Stimulated activated CD4-positive, alpha-beta T cell treated with anti-CD3 and anti-CD28 coated beads, Interleukin-15, amount 100 ng/mL, for 24 hours (primary cell): ENCODE measurements at regions not wholly inside any gene's neighbourhood (a gene's known extent, or its start where the extent isn't known, plus 50 kb on each side); places are given as distances from the start of the nearest gene placed in this dataset.
"Not testable (repeated sequence)": the region's sequence is repeated elsewhere in the genome, so short reads cannot be mapped to it uniquely, and the experiment has no call there.

Experiments used
- DNase-seq: peaks from one replicate; pipeline ENCODE4 v3.0.0-alpha.2; 2020

DNA sequence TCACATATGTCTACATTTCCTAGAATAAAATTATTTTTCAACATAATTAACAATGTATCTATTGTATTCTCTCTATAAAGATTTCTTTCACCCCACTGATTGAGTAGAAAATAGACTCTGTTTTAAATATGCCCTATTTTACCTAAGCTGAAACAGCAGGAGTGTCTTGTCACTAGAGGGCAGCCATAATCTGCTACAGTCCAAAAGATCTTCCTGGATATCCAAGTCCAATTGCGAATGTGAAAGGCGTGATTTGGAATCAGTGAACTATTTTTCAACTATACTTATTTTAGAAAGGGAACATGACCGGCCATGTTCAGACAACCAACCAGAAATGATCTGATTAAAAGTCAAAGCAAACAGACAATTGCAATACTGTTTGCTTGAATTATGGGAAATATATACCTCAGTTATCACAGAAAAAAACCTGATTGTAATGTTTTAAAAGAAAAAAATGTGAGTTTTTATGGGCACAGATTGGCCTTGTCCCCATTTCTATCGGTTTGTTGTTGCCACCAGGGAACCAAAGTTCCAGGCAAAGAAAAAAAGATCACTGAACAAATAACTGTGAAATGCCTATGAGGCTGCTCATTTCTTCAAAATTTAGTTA lies 1211.0 kb upstream of the ADGRL4 start:
- no peak for DNase-seq

DNA sequence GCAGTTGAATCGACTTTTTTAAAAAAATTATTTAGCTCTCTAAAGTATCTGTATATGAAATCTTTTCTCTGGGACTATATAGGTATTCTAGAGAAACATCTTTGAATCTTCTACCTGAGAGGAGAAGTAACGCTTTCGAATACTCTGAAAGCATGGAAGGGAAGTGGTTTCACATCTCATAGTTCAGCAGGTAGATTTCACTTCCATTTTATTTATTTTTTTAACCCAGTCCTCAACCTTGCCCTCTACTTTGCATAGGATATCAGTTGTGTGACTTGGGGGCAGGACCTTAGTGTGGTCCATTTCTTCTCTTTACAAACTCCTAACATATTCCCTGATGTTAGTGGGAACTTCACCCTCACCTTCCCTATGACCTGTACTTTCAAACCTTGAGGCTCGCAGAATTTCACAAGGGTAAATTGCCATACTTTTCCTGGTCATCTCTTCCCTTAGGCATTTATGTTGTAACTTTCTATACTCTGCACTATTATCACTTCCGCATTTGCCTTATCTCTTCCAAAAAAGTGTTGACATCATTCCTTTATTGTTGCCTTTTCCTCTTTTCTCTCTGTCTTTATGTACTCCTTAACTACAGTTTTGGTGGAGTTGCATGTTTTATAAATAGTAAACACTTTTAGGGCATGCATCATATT lies 1208.5 kb upstream of the ADGRL4 start:
- no peak for DNase-seq

GRCh38 chr1:80212948-80213347 lies 1206.4 kb upstream of the ADGRL4 start:
- no peak for DNase-seq

DNA sequence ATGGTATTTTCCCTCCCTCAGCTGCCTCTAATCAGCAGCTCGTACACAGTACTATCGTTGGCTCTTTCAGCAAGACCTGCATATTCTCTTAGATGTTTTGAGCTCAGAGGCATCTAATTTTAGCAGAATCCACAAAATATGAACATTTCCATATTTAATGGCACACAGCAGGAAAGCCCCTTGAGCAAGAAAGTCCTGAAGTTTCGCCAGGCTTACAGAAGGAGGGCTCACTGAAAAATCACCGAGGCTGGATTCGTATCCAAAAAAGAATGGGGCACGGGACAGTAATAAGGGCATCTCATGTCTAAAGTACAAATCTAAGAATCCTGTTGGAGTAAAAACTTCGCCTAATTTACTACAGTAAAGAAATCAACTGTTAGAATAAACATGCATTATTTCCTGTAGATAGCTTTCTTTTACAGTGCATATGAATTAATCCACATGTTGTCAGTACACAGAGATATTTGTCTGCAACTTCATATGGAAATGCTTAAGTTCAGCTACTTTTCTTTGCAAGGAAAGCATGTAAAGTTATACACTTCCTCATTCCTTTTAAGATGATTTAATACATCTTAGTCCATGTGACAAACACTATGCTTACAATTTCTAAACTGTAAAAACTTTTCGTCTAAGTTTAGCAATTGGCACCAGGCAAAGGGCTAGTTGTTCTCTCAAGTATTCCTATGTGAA lies 1205.3 kb upstream of the ADGRL4 start:
- DNase-seq: no peak

DNA sequence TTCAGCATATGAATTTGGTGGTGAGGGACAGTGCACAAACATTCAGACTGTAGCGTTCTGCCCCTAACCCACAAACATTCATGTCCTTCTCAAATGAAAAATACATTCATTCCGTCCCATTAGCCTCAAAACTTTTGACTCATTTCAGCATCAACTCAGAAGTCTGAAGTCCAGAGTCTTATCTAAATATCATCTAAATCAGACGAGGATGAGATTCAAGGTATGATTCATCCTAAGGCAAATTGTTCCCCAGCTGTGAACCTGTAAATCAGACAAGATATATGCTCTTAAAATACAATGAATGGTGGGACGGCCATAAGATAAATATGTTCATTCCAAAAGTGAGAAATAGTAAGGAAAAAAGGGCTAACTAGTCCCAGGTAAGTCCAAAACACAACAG lies 1195.6 kb upstream of the ADGRL4 start:
- DNase-seq: no peak

- DNase-seq: no peak
Measured at GRCh38 chr1:80194221-80194620, 1187.7 kb upstream of the ADGRL4 start.

DNA sequence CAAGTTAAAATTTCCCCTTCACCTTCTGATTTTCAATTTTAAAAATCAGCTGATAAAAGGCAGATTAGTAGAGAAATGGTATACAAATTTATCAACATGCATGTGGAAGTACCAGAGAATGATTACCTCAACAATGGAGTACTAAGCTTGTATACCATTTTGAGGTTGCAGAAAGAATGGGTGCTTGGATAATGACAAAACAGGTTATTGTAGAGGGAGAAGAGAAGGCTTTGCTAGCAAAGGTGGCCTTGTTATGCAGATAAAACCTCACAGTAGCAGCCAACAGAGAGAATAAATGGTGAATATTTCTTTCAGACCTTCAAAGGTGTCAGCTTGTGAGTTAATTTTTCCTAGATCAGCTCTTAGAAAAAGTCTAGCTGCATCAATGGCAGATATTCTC lies 1174.9 kb upstream of the ADGRL4 start:
- DNase-seq: no peak

GRCh38 chr1:80171631-80172030 lies 1165.1 kb upstream of the ADGRL4 start:
- no peak for DNase-seq

GRCh38 chr1:80170811-80171485 lies 1164.4 kb upstream of the ADGRL4 start:
- DNase-seq: no peak

DNA sequence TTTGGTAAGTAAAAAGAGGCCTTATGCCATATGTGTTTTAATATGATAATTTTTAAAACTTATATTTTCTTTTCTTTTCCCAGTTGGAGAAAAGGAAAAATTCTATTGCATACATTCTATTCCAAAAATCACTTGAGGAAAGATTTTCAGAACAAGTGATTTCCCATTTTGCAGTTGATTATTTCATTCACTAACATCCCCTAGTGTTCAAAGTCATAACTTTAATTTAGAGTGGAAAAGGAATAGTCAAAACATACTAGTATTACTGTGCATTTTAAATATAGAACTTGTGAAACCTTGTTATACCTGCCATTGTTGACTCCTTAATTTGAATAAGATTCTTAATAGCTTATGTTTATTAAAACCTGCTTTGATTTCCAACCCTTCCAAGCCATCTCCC lies 1157.6 kb upstream of the ADGRL4 start:
- no peak for DNase-seq

GRCh38 chr1:80163686-80164085 lies 1157.2 kb upstream of the ADGRL4 start:
- no peak for DNase-seq

- DNase-seq: no peak
Measured at GRCh38 chr1:80158771-80159170, 1152.2 kb upstream of the ADGRL4 start.

- no peak for DNase-seq
Measured at GRCh38 chr1:80158266-80158665, 1151.7 kb upstream of the ADGRL4 start.

DNA sequence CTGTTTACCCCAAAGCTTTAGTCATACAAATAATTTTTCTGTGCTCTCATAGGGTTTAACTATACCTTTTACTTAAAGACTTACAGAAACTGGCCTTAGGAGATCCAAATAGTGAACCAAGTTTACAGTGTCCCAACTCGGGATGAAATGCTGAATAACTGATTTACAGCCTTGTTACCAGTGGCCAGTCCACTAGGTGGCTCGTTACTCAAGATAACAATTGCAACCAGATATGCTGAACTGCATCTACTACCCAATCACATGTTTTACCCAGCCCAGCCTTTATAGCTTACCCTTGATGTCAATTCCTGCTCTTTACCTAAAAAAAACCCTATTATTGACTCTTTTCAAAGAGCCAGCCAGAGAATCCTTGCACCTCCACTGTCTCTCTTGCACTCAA lies 1148.8 kb upstream of the ADGRL4 start:
- no peak for DNase-seq

GRCh38 chr1:80154176-80154575 lies 1147.6 kb upstream of the ADGRL4 start:
- no peak for DNase-seq

DNA sequence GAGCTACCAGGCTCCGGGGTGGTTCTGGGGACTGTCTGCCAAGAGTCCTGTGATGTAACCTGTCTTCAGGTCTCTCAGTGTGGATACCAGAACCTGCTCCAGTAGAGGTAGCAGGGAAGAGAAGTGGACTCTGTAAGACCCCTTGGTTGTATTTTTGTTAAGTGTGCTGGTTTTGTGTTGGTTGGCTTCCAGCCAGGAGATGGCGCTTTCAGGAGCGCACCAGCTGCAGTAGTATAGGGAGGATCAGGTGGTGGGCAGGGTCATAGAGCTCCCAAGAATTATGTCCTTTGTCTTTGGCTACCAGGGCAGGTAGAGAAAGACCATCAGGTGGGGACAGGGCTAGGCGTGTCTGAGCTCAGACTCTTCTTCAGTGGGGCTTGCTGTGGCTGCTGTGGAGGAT lies 1147.2 kb upstream of the ADGRL4 start:
- DNase-seq: no peak

DNA sequence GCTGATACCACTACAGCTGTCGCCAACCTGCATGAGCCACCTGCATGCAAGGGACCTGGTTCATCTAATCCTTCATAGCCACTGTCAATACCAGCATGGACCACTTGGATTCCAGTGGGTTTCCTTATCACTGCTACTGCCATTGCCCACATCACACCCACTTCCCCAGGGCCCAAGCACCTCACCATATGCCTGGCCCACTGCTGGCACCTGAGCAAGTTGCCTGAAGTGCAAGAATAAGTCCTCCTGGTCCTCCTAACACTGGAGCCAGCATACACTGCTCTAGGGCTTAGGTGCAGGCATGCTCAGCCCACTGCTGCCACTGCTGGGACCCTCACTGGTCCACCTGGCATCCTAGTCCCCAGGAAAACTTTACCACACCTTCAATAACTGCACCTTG lies 1136.8 kb upstream of the ADGRL4 start:
- no peak for DNase-seq

DNA sequence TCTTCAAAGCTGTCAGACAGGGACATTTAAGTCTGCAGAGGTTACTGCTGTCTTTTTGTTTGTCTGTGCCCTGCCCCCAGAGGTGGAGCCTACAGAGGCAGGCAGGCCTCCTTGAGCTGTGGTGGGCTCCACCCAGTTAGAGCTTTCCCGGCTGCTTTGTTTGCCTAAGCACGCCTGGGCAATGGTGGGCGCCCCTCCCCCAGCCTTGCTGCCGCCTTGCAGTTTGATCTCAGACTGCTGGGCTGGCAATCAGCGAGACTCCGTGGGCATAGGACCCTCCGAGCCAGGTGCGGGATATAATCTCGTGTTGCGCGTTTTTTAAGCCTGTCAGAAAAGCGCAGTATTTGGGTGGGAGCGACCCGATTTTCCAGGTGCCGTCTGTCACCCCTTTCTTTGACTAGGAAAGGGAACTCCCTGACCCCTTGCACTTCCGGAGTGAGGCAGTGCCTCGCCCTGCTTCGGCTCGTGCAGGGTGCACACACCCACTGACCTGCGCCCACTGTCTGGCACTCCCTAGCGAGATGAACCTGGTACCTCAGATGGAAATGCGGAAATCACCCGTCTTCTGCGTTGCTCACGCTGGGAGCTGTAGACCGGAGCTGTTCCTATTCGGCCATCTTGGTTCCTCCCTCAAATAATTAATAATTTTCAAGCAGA lies 1131.5 kb upstream of the ADGRL4 start:
- DNase-seq: not testable (repeated sequence)

DNA sequence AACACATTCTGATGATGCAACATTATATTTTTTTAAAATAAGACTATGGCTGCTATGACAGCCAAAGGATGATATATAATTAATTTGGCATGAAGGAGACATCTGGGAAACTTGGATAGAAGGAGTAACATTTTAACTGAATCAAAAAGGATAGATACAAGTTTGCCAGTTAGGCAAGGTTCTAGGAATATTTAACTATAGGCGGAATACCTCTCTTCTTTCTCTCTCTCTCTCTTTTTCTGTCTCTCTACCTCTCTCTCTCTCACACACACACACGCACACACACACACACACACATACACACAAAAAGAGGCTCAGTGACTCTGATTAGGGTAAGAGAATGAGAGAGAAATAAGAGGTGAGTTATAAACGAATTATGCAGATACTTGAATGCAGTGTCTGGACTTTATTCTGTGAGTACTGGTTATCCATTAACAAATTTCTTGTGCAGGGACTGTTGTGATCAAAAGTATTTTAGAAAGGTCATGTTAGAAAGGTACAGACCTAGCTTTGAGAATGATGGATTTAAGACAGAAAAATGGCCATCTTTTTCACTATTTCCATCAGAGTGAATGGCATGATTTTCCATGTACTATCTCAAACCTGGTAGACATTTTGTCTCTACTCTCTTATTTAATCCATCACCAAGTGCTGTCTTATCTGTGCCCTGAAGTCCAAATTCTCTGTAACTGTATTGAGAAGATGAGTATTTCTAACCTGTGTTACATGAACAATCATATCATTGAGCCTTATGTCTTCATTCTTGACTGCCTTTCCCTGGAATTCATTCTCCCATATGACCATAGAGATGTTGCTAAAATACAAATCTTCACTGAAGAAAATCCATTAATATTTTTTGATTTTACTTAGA lies 1106.9 kb upstream of the ADGRL4 start:
- no peak for DNase-seq

DNA sequence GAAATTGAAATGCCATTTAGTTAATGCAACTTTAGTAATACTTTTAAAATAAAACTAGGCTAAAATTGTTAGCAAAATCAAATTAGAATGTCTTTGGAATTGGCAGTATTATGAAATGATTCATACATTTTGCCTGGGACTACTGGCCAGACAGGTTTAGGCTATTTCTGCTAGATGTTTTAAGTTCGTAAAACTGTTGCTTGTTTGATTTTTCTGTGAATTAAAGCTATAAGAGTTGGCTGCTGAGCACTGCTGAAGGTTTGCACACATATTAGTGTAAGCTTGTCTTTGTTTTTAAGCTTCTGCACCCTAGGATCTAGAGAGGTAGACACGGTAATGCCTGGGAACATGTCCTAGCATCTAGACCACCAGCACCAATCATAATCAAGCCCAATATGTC lies 1094.6 kb upstream of the ADGRL4 start:
- DNase-seq: no peak

GRCh38 chr1:80099713-80100112 lies 1093.2 kb upstream of the ADGRL4 start:
- no peak for DNase-seq

DNA sequence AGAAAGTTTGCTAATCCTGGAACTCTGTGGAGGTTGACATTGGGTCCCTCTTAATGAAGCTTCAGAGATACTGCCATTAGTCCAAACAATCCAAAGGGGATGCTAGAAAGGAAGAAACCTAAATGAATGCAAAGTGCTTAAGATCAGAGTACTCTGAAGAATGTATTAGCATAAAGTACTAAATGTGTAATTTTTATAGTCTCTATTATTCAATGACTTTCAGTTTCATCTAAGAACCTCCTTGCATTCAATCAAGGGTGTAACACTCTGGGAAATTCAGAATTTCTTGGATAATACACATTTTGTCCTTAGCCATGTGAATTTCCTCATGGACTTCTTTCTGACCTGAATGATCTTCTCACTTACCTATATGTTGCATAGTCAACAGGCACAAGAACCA lies 1078.5 kb upstream of the ADGRL4 start:
- no peak for DNase-seq
